GM23338 (cell line): ENCODE measurements at regions not wholly inside any gene's neighbourhood (a gene's known extent, or its start where the extent isn't known, plus 50 kb on each side); places are given as distances from the start of the nearest gene placed in this dataset.
A peak's percentile ranks its signal among the peaks of the same experiment; 100 is the strongest.

Experiments
- ATAC-seq: fragments of 200-7000 bp; cut with Tn5 transposase; 3 replicates; pipeline ENCODE4 v1.9.1; 2020
- DNase-seq: peaks from one replicate; pipeline ENCODE4 v3.0.0-alpha.2; 2015; ENCODE audit warnings: low spot score
- H2AFZ ChIP-seq: fragments of 200-600 bp; sonication (generic); 2 replicates; pipeline ENCODE4 v1.8.0; 2016; ENCODE audit warnings: antibody characterized with exemption, mild to moderate bottlenecking, moderate library complexity
- H3F3A ChIP-seq: fragments of 200-600 bp; sonication (generic); replicated peaks from 2 replicates; pipeline ENCODE4 v1.8.0; 2017; ENCODE audit warnings: antibody characterized with exemption, mixed run types, low read depth
- H3K27ac ChIP-seq: fragments of 200-600 bp; sonication (generic); 2 replicates; pipeline ENCODE4 v1.6.1; 2016; ENCODE audit warnings: low read depth
- H3K27me3 ChIP-seq: fragments of 200-600 bp; sonication (generic); 2 replicates; pipeline ENCODE4 v1.8.0; 2016; ENCODE audit warnings: mild to moderate bottlenecking, mixed run types, moderate library complexity; ENCODE audit not compliant: insufficient read depth
- H3K36me3 ChIP-seq: fragments of 200-600 bp; sonication (generic); 2 replicates; pipeline ENCODE4 v1.8.0; 2016; ENCODE audit warnings: mild to moderate bottlenecking; ENCODE audit not compliant: insufficient read depth
- H3K4me1 ChIP-seq: fragments of 200-600 bp; sonication (generic); 2 replicates; pipeline ENCODE4 v1.8.0; 2016; ENCODE audit warnings: mild to moderate bottlenecking, moderate library complexity; ENCODE audit not compliant: insufficient read depth
- H3K4me2 ChIP-seq: fragments of 200-600 bp; sonication (generic); 2 replicates; pipeline ENCODE4 v1.7.1; 2017; ENCODE audit warnings: mixed run types
- H3K4me3 ChIP-seq: fragments of 200-600 bp; sonication (generic); 2 replicates; pipeline ENCODE4 v1.6.1; 2016; ENCODE audit warnings: mixed run types
- H3K79me2 ChIP-seq: fragments of 200-600 bp; sonication (generic); replicated peaks from 2 replicates; pipeline ENCODE4 v1.8.0; 2017; ENCODE audit warnings: mild to moderate bottlenecking; ENCODE audit not compliant: insufficient read depth
- H3K9me2 ChIP-seq: fragments of 200-600 bp; sonication (generic); 2 replicates; pipeline ENCODE4 v1.8.0; 2017; ENCODE audit not compliant: insufficient read depth
- H4K20me1 ChIP-seq: fragments of 200-600 bp; sonication (generic); replicated peaks from 2 replicates; pipeline ENCODE4 v1.8.0; 2017; ENCODE audit warnings: mild to moderate bottlenecking; ENCODE audit not compliant: insufficient read depth
- H3K27ac Mint-ChIP-seq: 2 replicates; pipeline ENCODE4 v1.8.0; 2020; ENCODE audit warnings: inconsistent platforms, mild to moderate bottlenecking, moderate library complexity, mixed read lengths
- H3K27me3 Mint-ChIP-seq: 3 replicates; pipeline ENCODE4 v1.8.0; 2022; ENCODE audit warnings: low read depth, mild to moderate bottlenecking, moderate library complexity, mixed read lengths, inconsistent platforms; ENCODE audit not compliant: insufficient read depth, poor library complexity
- H3K36me3 Mint-ChIP-seq: 3 replicates; pipeline ENCODE4 v1.8.0; 2021; ENCODE audit warnings: low read depth, mild to moderate bottlenecking, inconsistent platforms, moderate library complexity, mixed read lengths
- H3K4me1 Mint-ChIP-seq: 3 replicates; pipeline ENCODE4 v1.8.0; 2020; ENCODE audit warnings: mild to moderate bottlenecking, inconsistent platforms, mixed read lengths
- H3K4me3 Mint-ChIP-seq: 3 replicates; pipeline ENCODE4 v1.8.0; 2021; ENCODE audit warnings: moderate library complexity, mild to moderate bottlenecking, inconsistent platforms, mixed read lengths
- H3K9me3 Mint-ChIP-seq: 3 replicates; pipeline ENCODE4 v1.8.0; 2020; ENCODE audit warnings: moderate library complexity, mild to moderate bottlenecking, inconsistent platforms, mixed read lengths
- CREB1 ChIP-seq: fragments of 250-450 bp; sonication (Bioruptor Pico); IDR thresholded peaks from 2 replicates; pipeline ENCODE4 v1.5.0; 2020; ENCODE audit warnings: low read depth, mild to moderate bottlenecking, moderate library complexity
- EZH2 ChIP-seq: fragments of 200-600 bp; sonication (generic); IDR thresholded peaks from one replicate; pipeline ENCODE4 v1.8.0; 2017; ENCODE audit warnings: antibody characterized with exemption, mild to moderate bottlenecking, low read depth; ENCODE audit not compliant: unreplicated experiment
- EZH2phosphoT487 ChIP-seq: fragments of 200-600 bp; sonication (generic); IDR thresholded peaks from one replicate; pipeline ENCODE4 v1.8.1; 2018; ENCODE audit warnings: antibody characterized with exemption; ENCODE audit not compliant: unreplicated experiment
- JUNB ChIP-seq: IDR thresholded peaks from one replicate; pipeline ENCODE4 v1.6.1; 2016; ENCODE audit warnings: antibody characterized with exemption; ENCODE audit not compliant: unreplicated experiment
- NANOG ChIP-seq: IDR thresholded peaks from 2 replicates; pipeline ENCODE4 v1.6.1; 2016; ENCODE audit warnings: antibody characterized with exemption, borderline replicate concordance
- POLR2AphosphoS5 ChIP-seq: IDR thresholded peaks from 2 replicates; pipeline ENCODE4 v1.6.1; 2016; ENCODE audit warnings: antibody characterized with exemption, low read depth
- STAT1 ChIP-seq: IDR thresholded peaks from one replicate; pipeline ENCODE4 v1.6.1; 2016; ENCODE audit warnings: antibody characterized with exemption; ENCODE audit not compliant: unreplicated experiment
- ZNF114 ChIP-seq: fragments of 250-450 bp; sonication (Bioruptor Pico); IDR thresholded peaks from 2 replicates; pipeline ENCODE4 v1.5.0; 2020; ENCODE audit warnings: mild to moderate bottlenecking, moderate library complexity
- ZNF331 ChIP-seq: fragments of 250-450 bp; sonication (Bioruptor Pico); IDR thresholded peaks from 2 replicates; pipeline ENCODE4 v1.5.0; 2020; ENCODE audit warnings: low read depth, mild to moderate bottlenecking, moderate library complexity
- TF ChIP-seq, protein P1 (sequence below): IDR thresholded peaks from 2 replicates; pipeline ENCODE4 v1.6.1; 2016; ENCODE audit warnings: antibody characterized with exemption
- TF ChIP-seq, protein P2 (sequence below): IDR thresholded peaks from one replicate; pipeline ENCODE4 v1.6.1; 2018; ENCODE audit warnings: antibody characterized with exemption; ENCODE audit not compliant: unreplicated experiment
- TF ChIP-seq, protein P3 (sequence below), 2 experiments: fragments of 200-600 bp in 1 of 2; sonication (generic) in 1 of 2; conservative IDR thresholded peaks; 2 replicates each; pipeline versions ENCODE4 v1.5.1 to v1.6.1; 2016 to 2017; ENCODE audit warnings: antibody characterized with exemption in 2 of 2, low read depth in 2 of 2, mild to moderate bottlenecking in 2 of 2, moderate library complexity in 1 of 2
- TF ChIP-seq, protein P4 (sequence below): fragments of 250-450 bp; sonication (Bioruptor Pico); IDR thresholded peaks from 2 replicates; pipeline ENCODE4 v1.5.0; 2020; ENCODE audit warnings: mild to moderate bottlenecking, moderate library complexity

GRCh38 chr2:106020821-106021661 is 173.1 kb downstream of the UXS1 start:
- Mint-ChIP-seq H3K27ac (no peak overlapping the region), H3K4me1 (peaks cover 11% of the 10 kb centered on the region; the same call in 1 of the 3 replicates), H3K4me3 (no peak overlapping the region), H3K9me3 (no peaks in the 10 kb centered on the region; the same call in 2 of the 3 replicates), H3K36me3 (no peaks in the 10 kb centered on the region), H3K27me3 (no peaks in the 10 kb centered on the region)
- TF ChIP-seq STAT1 (no peak), ZNF331 (CRISPR knock-in tag) (no peak), ZNF114 (CRISPR knock-in tag) (no peak), POLR2AphosphoS5 (no peak), EZH2phosphoT487 (no peak), NANOG (no peak), JUNB (no peak), EZH2 (no peak), CREB1 (CRISPR knock-in tag) (no peak)
- TF ChIP-seq, protein P1, sequence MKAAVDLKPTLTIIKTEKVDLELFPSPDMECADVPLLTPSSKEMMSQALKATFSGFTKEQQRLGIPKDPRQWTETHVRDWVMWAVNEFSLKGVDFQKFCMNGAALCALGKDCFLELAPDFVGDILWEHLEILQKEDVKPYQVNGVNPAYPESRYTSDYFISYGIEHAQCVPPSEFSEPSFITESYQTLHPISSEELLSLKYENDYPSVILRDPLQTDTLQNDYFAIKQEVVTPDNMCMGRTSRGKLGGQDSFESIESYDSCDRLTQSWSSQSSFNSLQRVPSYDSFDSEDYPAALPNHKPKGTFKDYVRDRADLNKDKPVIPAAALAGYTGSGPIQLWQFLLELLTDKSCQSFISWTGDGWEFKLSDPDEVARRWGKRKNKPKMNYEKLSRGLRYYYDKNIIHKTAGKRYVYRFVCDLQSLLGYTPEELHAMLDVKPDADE: no peak
- TF ChIP-seq, protein P2, sequence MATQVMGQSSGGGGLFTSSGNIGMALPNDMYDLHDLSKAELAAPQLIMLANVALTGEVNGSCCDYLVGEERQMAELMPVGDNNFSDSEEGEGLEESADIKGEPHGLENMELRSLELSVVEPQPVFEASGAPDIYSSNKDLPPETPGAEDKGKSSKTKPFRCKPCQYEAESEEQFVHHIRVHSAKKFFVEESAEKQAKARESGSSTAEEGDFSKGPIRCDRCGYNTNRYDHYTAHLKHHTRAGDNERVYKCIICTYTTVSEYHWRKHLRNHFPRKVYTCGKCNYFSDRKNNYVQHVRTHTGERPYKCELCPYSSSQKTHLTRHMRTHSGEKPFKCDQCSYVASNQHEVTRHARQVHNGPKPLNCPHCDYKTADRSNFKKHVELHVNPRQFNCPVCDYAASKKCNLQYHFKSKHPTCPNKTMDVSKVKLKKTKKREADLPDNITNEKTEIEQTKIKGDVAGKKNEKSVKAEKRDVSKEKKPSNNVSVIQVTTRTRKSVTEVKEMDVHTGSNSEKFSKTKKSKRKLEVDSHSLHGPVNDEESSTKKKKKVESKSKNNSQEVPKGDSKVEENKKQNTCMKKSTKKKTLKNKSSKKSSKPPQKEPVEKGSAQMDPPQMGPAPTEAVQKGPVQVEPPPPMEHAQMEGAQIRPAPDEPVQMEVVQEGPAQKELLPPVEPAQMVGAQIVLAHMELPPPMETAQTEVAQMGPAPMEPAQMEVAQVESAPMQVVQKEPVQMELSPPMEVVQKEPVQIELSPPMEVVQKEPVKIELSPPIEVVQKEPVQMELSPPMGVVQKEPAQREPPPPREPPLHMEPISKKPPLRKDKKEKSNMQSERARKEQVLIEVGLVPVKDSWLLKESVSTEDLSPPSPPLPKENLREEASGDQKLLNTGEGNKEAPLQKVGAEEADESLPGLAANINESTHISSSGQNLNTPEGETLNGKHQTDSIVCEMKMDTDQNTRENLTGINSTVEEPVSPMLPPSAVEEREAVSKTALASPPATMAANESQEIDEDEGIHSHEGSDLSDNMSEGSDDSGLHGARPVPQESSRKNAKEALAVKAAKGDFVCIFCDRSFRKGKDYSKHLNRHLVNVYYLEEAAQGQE: no peak
- TF ChIP-seq, protein P3, sequence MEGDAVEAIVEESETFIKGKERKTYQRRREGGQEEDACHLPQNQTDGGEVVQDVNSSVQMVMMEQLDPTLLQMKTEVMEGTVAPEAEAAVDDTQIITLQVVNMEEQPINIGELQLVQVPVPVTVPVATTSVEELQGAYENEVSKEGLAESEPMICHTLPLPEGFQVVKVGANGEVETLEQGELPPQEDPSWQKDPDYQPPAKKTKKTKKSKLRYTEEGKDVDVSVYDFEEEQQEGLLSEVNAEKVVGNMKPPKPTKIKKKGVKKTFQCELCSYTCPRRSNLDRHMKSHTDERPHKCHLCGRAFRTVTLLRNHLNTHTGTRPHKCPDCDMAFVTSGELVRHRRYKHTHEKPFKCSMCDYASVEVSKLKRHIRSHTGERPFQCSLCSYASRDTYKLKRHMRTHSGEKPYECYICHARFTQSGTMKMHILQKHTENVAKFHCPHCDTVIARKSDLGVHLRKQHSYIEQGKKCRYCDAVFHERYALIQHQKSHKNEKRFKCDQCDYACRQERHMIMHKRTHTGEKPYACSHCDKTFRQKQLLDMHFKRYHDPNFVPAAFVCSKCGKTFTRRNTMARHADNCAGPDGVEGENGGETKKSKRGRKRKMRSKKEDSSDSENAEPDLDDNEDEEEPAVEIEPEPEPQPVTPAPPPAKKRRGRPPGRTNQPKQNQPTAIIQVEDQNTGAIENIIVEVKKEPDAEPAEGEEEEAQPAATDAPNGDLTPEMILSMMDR (conservative IDR thresholded peaks at IDR 0.05; ENCODE audit: low read depth in 2 of 2): no peak
- TF ChIP-seq, protein P4, sequence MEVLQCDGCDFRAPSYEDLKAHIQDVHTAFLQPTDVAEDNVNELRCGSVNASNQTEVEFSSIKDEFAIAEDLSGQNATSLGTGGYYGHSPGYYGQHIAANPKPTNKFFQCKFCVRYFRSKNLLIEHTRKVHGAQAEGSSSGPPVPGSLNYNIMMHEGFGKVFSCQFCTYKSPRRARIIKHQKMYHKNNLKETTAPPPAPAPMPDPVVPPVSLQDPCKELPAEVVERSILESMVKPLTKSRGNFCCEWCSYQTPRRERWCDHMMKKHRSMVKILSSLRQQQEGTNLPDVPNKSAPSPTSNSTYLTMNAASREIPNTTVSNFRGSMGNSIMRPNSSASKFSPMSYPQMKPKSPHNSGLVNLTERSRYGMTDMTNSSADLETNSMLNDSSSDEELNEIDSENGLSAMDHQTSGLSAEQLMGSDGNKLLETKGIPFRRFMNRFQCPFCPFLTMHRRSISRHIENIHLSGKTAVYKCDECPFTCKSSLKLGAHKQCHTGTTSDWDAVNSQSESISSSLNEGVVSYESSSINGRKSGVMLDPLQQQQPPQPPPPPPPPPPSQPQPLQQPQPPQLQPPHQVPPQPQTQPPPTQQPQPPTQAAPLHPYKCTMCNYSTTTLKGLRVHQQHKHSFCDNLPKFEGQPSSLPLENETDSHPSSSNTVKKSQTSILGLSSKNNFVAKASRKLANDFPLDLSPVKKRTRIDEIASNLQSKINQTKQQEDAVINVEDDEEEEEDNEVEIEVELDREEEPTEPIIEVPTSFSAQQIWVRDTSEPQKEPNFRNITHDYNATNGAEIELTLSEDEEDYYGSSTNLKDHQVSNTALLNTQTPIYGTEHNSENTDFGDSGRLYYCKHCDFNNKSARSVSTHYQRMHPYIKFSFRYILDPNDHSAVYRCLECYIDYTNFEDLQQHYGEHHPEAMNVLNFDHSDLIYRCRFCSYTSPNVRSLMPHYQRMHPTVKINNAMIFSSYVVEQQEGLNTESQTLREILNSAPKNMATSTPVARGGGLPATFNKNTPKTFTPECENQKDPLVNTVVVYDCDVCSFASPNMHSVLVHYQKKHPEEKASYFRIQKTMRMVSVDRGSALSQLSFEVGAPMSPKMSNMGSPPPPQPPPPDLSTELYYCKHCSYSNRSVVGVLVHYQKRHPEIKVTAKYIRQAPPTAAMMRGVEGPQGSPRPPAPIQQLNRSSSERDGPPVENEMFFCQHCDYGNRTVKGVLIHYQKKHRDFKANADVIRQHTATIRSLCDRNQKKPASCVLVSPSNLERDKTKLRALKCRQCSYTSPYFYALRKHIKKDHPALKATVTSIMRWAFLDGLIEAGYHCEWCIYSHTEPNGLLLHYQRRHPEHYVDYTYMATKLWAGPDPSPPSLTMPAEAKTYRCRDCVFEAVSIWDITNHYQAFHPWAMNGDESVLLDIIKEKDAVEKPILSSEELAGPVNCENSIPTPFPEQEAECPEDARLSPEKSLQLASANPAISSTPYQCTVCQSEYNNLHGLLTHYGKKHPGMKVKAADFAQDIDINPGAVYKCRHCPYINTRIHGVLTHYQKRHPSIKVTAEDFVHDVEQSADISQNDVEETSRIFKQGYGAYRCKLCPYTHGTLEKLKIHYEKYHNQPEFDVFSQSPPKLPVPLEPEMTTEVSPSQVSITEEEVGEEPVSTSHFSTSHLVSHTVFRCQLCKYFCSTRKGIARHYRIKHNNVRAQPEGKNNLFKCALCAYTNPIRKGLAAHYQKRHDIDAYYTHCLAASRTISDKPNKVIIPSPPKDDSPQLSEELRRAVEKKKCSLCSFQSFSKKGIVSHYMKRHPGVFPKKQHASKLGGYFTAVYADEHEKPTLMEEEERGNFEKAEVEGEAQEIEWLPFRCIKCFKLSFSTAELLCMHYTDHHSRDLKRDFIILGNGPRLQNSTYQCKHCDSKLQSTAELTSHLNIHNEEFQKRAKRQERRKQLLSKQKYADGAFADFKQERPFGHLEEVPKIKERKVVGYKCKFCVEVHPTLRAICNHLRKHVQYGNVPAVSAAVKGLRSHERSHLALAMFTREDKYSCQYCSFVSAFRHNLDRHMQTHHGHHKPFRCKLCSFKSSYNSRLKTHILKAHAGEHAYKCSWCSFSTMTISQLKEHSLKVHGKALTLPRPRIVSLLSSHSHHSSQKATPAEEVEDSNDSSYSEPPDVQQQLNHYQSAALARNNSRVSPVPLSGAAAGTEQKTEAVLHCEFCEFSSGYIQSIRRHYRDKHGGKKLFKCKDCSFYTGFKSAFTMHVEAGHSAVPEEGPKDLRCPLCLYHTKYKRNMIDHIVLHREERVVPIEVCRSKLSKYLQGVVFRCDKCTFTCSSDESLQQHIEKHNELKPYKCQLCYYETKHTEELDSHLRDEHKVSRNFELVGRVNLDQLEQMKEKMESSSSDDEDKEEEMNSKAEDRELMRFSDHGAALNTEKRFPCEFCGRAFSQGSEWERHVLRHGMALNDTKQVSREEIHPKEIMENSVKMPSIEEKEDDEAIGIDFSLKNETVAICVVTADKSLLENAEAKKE: no peak
- Histone ChIP-seq H3K4me2 (no peak overlapping the region), H3K9me2 (peaks cover 14% of the 10 kb centered on the region; the same call in 1 of the 2 replicates), H3K4me3 (no peak overlapping the region), H3K4me1 (no peaks in the 10 kb centered on the region), H3F3A (no peaks in the 10 kb centered on the region), H4K20me1 (no peaks in the 10 kb centered on the region; the same call in 1 of the 2 replicates), H3K36me3 (no peaks in the 10 kb centered on the region), H2AFZ (peak overlapping the region; percentile 83; the same call in 1 of the 2 replicates), H3K27ac (no peak overlapping the region), H3K27me3 (no peaks in the 10 kb centered on the region), H3K79me2 (no peaks in the 10 kb centered on the region)
- DNase-seq: no peak
- no peak for ATAC-seq
